NCI-H128 (cell line): ENCODE measurements at regions not wholly inside any gene's neighbourhood (a gene's known extent, or its start where the extent isn't known, plus 50 kb on each side); places are given as distances from the start of the nearest gene placed in this dataset.

Experiments used
- DNase-seq: peaks from one replicate; lab custom pipeline; 2025; ENCODE audit not compliant: unreplicated experiment; lab: John Stamatoyannopoulos, UW

DNA sequence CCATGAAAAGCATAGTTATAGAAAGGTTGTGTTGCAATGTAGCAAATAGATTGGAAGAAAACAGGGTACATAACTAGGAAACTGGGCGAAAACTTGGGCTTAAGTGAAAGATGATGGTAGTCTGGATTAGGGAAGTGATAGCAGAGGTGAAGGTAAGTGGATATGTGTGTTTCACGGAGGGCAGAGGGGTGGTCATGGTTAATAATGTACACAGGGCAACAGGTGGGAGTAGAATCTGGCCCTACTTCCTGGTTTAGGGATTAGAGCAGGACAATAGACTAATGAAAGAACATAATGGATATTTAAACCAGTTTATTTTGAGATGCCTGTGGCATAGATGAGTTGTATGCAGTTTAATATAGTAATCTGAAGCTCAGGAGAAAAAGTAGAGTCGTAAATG lies 257.3 kb upstream of the SPRY2 start:
- DNase-seq, result no peak

DNA sequence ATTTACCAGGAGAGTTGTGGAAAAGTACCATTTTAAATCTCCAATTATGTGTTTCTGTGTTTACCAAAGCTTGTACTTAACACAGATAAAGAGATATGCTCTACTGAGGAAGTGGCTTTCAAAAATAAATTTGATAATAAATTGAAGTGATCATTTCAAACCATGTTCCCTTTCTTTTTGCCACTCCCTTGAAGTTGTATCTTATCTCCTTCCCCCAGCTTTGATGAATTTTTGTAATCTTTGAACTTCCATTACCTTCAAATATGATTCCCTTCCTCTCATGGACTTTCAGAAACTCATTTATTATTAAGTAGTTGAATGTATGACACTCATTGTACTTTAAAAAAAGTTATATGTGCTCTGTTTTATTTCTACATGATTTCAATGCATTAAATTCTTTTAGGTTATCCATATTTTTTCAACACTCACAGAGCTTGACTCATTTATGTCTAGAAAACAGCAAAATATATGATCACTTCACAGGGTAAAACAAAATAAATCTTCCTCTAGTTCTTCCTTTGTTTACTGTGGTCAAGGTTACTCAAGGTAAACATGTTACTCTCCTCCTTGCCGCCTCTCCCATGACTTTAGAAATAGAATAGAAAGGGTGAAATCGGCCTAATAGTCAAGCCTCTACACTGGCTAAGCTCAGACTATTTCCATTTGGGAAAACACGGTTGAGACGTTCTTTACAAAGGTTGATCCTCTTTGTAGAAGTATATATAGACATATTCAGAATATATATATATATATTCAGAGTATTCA lies 251.2 kb upstream of the SPRY2 start:
- no peak for DNase-seq

DNA sequence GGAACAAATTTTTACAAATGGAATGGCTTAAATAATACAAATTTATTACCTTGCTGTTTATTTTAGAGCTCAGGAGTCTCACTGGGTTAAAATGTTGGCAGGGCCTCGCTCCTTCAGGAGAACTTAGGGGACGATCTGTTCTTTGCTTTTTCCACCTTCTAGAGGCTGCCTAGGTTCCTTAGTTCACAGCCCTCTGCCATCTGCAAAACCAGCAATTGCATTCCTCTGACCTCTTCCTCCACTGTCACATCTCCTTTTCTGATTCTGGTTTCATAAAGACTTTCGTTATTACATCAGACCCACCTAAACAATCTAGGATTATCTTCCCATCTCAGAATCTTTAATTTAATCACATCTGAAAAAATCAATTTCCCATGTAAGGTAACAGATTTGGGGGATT lies 249.6 kb upstream of the SPRY2 start:
- no peak for DNase-seq

DNA sequence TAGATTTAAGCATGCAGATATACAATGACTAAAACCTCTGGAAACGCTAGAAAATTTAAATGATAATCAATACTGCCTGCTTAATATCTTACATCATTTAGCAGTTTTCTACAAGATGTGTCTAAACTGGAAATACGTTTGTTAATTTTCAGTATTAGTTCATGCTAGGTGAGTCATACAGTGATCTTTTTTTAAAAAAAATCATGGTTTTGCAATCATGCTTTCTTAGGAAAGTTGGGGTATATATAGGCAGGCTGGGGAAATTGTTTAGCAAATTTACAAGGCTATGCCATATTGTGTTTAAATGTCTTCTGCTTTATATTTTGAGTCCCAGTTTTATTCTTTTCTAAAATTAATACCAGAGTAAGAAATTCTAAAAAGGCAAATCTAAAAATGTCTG lies 245.4 kb upstream of the SPRY2 start:
- DNase-seq, result no peak

DNA sequence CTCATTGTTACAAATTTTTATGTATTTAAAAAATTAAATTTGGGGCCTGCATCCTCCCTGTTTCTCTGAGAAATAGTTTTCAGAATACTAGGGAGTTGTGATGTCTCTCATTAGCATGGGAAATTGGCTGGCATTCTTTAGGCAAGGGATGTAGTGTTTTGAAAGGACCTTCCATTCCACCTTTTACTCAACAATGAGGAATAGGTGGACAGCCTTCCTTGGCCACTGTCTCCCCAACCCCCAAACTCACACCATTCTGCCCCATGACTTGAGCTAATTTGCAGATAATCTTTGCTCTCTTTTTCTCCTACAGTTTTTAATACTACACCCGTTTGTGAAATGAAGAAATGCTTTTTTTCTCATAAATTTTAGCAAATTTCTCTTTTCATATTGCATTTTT lies 244.6 kb upstream of the SPRY2 start:
- DNase-seq, result no peak

DNA sequence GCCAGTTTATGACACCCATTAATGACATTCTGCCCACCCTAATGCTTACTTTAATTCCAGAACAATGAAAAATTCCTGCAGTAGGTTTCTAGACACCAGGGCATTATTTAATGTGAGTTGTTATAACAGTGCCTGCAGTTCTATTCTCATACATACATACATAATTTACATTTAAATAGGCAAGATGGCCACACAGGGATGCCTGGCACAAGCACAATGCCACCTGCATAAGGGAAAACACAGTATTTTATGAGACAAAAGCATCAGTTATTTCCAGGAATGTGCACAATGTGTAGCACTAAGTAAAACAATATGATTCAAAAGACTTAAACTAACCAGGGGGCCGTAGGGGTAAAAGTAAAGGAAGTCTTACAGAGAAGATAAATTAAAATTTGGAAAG lies 243.9 kb upstream of the SPRY2 start:
- no peak for DNase-seq

DNA sequence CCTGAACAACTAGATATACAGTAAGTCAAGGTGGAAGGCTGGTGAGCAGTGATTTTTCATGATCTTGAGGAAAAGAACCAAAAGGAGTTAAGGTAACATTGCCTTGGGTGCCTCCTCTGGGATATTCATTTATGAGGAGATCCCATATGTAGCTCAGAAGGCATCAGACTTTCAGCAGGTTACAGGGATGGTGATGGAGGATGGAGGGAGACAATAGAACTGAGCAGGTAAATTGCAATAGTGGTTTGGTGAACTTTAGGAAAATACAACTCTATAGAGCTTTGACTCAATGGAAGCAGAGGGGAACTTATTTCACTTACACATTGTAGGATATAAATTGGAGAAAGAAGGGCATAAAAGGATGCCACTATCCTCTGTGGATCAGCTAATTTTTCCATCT lies 243.4 kb upstream of the SPRY2 start:
- no peak for DNase-seq

DNA sequence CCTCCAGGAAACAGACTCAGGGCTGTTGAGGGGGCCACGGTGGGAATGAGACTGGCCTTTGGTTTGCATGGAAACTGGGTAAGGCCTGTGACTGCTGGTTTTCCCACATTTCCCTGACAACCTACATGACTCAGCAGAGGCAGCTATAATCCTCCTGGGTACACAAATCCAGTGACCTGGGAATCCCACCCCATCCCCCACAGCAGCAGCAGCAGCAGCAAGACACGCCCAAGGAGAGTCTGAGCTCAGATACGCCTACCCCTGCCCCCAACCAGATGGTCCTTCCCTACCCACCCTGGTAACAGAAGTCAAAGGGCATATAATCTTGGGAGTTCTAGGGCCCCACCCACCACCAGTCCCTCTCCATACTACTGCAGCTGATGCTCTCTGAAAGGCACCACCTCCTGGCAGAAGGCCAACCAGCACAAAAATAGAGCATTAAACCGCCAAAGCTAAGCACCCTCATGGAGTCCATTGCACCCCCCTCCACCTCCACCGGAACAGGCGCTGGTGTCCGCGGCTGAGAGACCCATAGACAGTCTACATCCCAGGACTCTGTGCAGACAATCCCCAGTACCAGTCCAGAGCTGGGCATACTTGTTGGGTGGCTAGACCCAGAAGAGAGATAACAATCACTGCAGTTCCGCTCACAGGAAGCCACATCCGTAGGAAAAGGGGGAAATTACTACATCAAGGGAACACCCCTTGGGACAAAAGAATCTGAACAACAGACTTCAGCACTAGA lies 237.2 kb upstream of the SPRY2 start:
- no peak for DNase-seq

DNA sequence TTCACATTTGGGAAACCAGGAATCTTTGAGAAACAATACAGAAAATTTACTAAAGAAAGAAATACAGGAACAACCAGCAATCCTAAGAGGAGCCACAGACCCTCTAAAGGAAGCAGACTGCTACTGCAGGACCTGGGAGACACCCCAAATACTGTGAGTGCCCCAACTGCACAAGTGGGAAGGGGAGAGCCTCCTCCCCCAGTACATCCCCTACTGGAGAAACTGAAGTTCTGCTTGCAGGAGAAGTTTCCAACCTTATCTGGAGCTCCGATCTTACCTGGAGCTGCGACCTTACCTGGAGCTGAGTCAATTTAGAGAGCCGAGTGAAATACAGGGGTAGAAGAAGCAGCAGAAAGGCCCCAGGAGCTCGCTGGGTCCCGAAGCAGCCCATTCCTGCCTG lies 236.4 kb upstream of the SPRY2 start:
- DNase-seq, result no peak

DNA sequence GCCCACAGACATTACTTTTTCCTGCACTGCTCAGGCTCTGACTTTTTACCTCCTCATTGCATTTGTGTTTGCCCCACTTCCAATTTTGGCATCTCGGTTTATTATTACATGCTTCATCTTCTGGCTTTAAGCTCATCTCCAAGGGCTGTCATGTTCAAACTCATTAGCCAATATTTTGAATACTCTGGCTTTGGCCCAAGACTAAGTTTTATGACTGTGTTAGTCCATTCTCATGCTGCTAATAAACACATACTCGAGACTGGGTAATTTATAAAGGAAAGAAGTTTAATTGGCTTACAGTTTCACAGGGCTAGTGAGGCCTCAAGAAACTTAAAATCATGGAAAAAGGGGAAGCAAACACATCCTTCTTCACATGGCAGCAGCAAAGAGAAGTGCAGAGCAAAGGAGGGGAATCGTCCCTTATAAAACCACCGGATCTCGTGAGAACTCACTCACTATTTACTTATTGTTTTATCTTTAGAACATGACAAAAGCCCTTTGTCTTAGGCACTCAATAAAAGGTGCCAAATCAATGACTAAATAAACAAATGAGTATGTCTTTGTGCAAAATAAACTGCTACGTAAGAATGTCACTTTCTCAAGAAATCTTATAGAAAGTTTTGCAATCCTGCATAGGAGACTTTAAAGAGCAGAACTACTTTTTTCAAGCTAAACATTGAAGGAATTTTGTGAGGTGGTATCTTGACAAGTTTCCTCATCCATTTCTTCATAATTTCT lies 233.4 kb upstream of the SPRY2 start:
- DNase-seq, result no peak

DNA sequence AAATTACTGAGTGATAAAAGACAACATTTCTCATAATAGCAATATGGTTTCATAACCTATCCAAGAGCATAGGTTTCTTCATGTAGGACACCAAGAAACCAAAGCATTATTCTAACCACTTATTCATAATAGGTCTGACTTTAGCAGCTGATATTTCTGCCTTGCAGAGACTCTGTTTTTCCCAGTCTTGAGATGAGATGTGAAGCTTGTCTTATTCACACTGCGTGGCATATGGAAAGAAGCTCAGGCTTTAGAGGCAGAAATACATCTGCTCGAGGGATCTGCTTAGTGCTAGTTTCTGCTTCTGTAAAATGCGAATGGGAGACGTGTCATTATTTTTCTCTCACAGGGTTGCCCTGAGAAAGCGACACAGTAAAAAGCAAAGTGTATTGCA lies 232.0 kb upstream of the SPRY2 start:
- DNase-seq, result no peak

DNA sequence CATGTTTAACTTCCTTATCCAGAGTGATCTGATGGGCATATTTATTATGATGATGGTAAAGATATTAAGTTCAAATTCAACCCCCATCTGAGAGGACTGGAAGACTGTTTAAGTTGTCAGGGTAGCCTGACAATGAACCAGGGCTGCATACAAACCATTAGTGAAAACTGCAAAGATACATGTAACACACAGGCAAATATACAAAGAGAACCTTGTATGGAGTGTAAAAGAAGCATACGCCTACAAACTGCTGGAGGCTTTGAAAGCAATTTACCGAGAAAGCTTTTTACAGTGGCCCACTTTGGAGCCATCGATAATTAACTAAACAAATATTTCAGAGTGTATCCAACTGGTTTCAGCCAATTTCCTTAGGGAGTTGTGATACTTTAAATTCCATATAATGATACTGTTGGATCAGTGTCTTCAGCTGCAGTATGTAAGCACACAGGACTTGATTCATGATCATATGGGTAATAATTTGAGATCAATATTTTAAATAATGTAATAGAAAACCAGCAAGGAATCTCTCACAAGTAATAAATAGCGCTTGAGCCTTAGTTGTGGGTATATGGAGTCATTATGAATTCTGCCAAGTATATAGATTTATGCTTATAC lies 231.5 kb upstream of the SPRY2 start:
- no peak for DNase-seq

DNA sequence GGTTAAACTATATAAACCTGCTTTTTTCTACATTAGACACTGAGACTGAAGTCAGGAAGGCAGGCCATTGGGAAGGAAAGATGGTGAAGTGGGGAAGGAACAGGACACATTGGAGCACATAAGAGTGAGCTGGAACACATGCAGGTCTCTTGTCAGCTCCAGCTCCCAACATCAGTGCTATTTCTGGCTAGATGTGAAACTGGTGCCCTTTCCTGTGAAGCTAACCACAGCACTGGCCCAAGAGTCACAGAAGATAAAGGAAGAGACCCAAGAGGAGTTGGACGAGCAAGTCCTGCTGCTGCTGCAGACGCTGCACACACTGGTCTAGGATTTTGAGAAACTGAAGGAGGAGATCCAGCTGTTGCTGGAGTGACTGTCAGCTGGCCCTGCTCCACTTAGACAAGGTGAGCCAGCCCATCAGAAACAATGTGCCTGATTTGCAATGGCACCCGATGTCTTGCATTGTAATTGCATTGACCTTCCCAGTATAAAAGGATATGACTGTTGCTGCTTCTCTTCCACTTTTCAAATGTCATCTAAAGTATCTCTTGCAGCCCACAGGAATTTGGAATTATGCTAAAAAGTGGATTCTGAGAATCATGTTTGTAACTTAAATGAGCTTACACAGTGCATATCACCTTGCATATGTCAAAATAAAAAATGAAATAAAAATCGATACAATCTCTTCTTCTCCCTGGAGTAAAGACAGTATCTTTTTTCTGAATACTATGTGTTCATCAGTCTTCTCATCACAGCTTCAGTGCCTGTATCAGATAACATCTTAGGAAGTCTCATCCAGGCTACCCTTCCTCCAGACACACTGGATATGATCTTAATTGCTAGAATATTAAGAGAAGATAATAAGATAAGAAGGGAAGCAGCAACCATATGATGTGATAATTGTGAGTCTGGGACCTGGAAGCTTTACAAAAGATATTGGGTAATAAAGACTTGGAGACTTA lies 230.7 kb upstream of the SPRY2 start:
- no peak for DNase-seq

DNA sequence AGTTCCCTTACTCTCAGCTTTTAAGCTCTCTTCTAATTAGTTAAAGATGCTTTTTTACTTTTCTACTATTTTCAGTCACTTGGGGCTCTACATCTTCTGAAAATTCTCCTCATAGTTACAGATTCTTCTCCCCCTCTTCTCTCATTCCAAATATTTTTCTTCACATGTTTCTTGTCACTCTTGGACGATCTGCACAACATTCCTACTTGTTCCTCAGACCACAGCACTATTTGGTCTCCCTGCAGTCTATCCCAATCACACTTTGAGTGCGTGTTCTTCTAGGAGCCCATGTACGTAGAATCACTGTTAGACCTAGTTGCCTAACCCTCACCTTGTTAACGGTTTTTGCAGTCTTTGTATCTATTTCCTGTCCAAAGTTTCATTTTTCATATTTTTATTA lies 222.5 kb upstream of the SPRY2 start:
- DNase-seq, result no peak

DNA sequence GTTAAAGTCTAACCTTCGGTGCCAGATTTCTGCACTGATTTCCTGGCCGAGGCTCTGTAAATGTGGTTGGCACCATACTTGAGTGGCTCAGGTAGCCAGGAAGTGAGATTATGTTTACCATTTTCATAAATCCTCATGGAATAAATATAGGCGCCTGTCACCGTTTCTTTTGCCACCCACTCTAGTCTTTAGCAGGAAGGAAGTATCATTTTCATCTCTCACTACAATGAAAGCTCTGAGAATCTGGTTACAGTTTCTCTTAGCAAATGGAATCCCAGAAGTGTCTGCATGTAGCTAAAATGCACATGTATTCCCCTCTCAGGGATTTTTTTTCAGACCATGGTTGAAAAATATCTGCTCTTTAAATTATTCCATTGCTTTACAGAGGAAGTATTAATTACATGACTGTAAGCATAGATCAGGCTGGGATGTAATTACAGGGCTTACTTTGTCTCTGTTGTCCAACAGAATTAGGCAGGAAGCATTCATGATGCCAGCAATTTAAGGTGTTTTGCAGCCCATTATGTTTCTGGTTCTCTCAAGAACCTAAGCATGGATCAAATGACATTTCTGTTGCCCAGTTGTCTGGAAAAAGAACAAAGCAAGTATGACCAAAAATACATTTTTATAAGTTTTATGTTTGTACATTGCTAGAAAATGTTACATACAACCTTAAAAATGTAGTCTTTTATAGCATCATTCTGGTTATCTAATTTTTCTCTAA lies 221.7 kb upstream of the SPRY2 start:
- DNase-seq, result peak; percentile 61

DNA sequence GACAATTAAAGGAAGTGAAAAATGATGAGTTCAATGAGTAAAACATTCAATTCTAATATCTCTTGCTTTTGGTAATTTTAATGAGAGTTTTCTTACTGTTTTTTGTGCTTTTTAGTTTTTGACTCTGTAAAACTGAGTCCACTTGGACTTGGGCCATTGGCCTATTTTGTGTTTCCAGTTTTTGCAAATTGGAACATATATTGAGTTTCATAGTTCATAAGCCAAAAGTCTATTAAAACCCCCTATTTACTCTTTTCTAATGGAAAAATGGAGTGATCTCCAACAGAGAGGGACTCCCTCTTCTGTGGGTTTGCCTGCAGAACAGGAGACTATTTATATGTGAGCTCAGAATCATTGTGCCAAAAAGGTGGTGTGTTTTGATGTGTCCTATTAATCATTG lies 219.7 kb upstream of the SPRY2 start:
- DNase-seq, result no peak

DNA sequence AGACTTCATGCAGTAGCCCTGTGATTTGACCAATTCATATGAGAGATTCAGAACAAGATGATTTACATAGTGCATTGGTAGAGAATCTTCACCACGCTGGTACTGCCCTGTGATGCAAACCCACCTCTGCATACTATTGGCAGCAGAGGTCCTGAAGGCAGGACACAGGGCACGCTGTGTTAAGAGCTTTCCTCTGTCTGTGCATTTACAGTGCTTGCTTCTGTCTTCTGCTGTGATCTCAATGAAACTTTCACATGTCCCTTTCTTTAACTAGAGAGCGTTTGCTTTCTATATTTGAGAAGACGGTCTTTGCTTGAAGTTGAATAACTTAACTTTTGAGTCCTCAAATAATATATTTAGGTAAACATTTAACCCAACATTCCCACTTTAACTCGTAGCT lies 219.0 kb upstream of the SPRY2 start:
- DNase-seq, result no peak

DNA sequence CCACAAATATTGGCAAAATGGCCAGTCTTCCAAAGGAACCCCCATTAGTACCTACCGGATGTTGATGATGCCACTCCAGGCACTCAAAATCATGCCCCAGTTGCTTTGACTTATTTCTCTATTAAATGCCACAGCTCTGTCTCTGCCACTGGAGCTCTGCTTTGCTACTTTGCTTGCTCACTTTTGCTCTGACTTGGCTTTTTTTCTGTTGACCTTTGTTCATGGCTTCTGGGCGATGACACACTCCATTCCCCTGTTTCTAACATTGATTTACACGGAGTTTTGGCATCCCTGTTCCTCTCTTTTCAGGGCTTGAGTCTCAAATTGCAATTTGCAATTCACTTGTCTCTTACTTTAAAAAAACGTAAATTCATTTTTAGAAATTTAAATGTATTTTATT lies 217.1 kb upstream of the SPRY2 start:
- no peak for DNase-seq

DNA sequence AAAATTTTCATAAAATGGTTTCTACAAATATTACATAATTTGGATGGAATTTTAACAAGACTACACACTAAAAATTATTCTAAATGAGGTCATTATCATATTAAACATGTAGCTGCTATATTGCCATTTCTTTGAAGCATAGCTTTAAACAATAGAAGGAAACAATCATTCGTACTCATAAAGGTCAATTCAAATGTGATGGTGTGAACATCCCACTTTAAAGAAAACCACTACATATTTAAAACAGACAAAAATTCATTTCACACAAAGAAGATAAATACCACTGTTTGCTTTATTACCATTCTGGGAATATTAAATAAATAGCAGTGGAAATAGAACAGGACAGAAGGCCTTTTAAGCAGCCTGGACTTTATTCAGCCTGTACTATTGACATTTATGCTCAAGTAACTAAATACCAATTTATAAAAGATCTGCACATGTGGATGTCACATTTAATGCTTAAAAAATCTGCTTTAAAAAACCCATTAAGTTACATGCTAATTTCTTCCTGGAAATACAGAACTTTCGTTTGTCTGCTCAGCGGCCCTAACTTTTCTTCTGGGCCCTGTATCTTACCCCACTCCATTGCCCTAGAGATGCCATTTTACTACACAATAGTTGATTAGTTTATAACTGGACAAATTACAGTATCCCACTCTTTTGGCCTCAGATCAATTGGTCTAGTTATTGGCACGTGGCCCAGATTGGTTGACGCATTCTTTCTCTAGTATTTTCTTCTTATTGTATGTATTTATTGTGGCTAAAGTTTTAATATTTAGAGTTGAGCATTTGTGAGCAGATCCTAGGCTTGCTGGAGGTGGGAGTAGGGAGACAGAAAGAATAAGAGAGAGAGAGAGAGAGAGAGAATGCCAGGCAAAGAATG lies 215.1 kb upstream of the SPRY2 start:
- no peak for DNase-seq
